ENCODE measurements at regions not wholly inside any gene's neighbourhood (a gene's known extent, or its start where the extent isn't known, plus 50 kb on each side); places are given as distances from the start of the nearest gene placed in this dataset.

- H3K27ac ChIP-seq (ENCODE audit: extremely low read depth, low read depth, low read length): no peak overlapping the region
- no TSS peak for BruUV-seq (replicated peaks)
- ATAC-seq (no peak), FAIRE-seq (no peak), DNase-seq (ENCODE audit: extremely low read depth in 1 of 4, low spot score in 3 of 4) (no peak)
- in situ Hi-C loops (cut with MboI) (no loop called here), intact Hi-C loops (cut with micrococcal nuclease) (no loop called here)
- no peaks in the 10 kb centered on the region for H3K9me1 ChIP-seq (ENCODE audit: control insufficient read depth, insufficient read depth, low read length)
- H3K9me3 ChIP-seq (replicated peaks; ENCODE audit: control insufficient read depth, insufficient read depth, low read depth, low read length): no peaks in the 10 kb centered on the region
- H3K4me3 ChIP-seq: no peak overlapping the region
- POLR2A ChIA-PET: no interaction called here
- H3K4me1 ChIP-seq (replicated peaks in 1 of 2; ENCODE audit: control insufficient read depth in 2 of 2, insufficient read depth in 2 of 2, low read length in 2 of 2): no peaks in the 10 kb centered on the region
- H3K9ac ChIP-seq (ENCODE audit: insufficient read depth in 1 of 2, low read depth in 2 of 2, low read length in 2 of 2): no peak overlapping the region
- H3K27me3 ChIP-seq (ENCODE audit: control insufficient read depth in 2 of 2, insufficient read depth in 2 of 2, low read length in 2 of 2): no peaks in the 10 kb centered on the region
- H3K36me3 ChIP-seq (ENCODE audit: control insufficient read depth, insufficient read depth, low read length): no peaks in the 10 kb centered on the region
- no peaks in the 10 kb centered on the region for H4K20me1 ChIP-seq (replicated peaks; ENCODE audit: control insufficient read depth, insufficient read depth, low read length)
- H3K4me2 ChIP-seq (ENCODE audit: insufficient read depth, low read length): no peak overlapping the region
- TF ChIP-seq NKRF (IDR thresholded peaks at IDR 0.05; ENCODE audit: borderline replicate concordance) (no peak), TAF1 (IDR thresholded peaks at IDR 0.05; ENCODE audit: control insufficient read depth, extremely low read depth, insufficient read depth, low read length, severe bottlenecking) (no peak), CXXC5 (CRISPR knock-in tag; IDR thresholded peaks at IDR 0.05) (no peak), CTBP1 (IDR thresholded peaks at IDR 0.05; ENCODE audit: borderline replicate concordance) (no peak), CHD4 (IDR thresholded peaks at IDR 0.05; ENCODE audit: insufficient read depth, insufficient replicate concordance, low read depth, low read length, poor library complexity, severe bottlenecking) (no peak), ETV1 (tag; conservative IDR thresholded peaks at IDR 0.05; ENCODE audit: low read depth) (no peak), USF2 (CRISPR knock-in tag; IDR thresholded peaks at IDR 0.05) (no peak), RFX7 (CRISPR knock-in tag; IDR thresholded peaks at IDR 0.05) (no peak), SMARCA4 (IDR thresholded peaks at IDR 0.05) (no peak), EGR1 (conservative IDR thresholded peaks at IDR 0.05) (no peak), ZNF311 (CRISPR knock-in tag; IDR thresholded peaks at IDR 0.05) (no peak), ARID3B (CRISPR knock-in tag; IDR thresholded peaks at IDR 0.05; ENCODE audit: borderline replicate concordance) (no peak), RAD51 (IDR thresholded peaks at IDR 0.05; ENCODE audit: borderline replicate concordance, low read depth) (no peak), PHF21A (IDR thresholded peaks at IDR 0.05; ENCODE audit: borderline replicate concordance, low read depth) (no peak), CSDE1 (IDR thresholded peaks at IDR 0.05) (no peak)
- TF ChIP-seq, protein P1, sequence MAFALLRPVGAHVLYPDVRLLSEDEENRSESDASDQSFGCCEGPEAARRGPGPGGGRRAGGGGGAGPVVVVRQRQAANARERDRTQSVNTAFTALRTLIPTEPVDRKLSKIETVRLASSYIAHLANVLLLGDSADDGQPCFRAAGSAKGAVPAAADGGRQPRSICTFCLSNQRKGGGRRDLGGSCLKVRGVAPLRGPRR (CRISPR knock-in tag; IDR thresholded peaks at IDR 0.05): no peak
- TF ChIP-seq, protein P2, sequence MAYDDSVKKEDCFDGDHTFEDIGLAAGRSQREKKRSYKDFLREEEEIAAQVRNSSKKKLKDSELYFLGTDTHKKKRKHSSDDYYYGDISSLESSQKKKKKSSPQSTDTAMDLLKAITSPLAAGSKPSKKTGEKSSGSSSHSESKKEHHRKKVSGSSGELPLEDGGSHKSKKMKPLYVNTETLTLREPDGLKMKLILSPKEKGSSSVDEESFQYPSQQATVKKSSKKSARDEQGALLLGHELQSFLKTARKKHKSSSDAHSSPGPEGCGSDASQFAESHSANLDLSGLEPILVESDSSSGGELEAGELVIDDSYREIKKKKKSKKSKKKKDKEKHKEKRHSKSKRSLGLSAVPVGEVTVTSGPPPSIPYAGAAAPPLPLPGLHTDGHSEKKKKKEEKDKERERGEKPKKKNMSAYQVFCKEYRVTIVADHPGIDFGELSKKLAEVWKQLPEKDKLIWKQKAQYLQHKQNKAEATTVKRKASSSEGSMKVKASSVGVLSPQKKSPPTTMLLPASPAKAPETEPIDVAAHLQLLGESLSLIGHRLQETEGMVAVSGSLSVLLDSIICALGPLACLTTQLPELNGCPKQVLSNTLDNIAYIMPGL (CRISPR knock-in tag; IDR thresholded peaks at IDR 0.05): no peak
- CTCF ChIA-PET (ENCODE audit: low intra/inter-chr PET ratio): no interaction called here
- 0% methylated on average over 2 of the region's 2 CpGs for WGBS (ENCODE audit: insufficient coverage, low coverage, missing lambda C conversion rate)
- no peaks in the 10 kb centered on the region for H3K79me2 ChIP-seq (ENCODE audit: control insufficient read depth, insufficient read depth, low read length)
- no peak overlapping the region for H2AFZ ChIP-seq (ENCODE audit: low read depth, low read length)
Measured at GRCh38 chr4:111330786-111331185, 707.9 kb upstream of the PITX2 start.
